Effector memory CD8-positive, alpha-beta T cell (primary cell): ENCODE measurements at regions not wholly inside any gene's neighbourhood (a gene's known extent, or its start where the extent isn't known, plus 50 kb on each side); places are given as distances from the start of the nearest gene placed in this dataset.
A peak's percentile ranks its signal among the peaks of the same experiment; 100 is the strongest.

ENCODE experiments used
- ATAC-seq: fragments of 150-1000 bp; cut with Tn5 transposase; replicated peaks from 2 replicates; pipeline ENCODE4 v1.10.0; 2021; ENCODE audit warnings: mild to moderate bottlenecking, moderate library complexity
- DNase-seq, 3 experiments: peaks; one replicate each; pipeline ENCODE4 v3.0.0; 2021
- H3K27ac Mint-ChIP-seq, 2 donors: one replicate each; pipeline ENCODE4 v1.8.0; 2022; ENCODE audit warnings: mild to moderate bottlenecking in 2 of 2, mixed read lengths in 2 of 2, moderate library complexity in 2 of 2
- H3K27me3 Mint-ChIP-seq, 2 donors: one replicate each; pipeline ENCODE4 v1.8.0; 2022; ENCODE audit warnings: mixed read lengths in 2 of 2
- H3K36me3 Mint-ChIP-seq: one replicate; pipeline ENCODE4 v1.8.0; 2022; ENCODE audit warnings: mild to moderate bottlenecking, moderate library complexity, mixed read lengths; ENCODE audit not compliant: insufficient read depth
- H3K4me1 Mint-ChIP-seq, 2 donors: one replicate each; pipeline ENCODE4 v1.8.0; 2022; ENCODE audit warnings: low read depth in 2 of 2, mixed read lengths in 2 of 2
- H3K4me3 Mint-ChIP-seq, 2 donors: one replicate each; pipeline ENCODE4 v1.8.0; 2022; ENCODE audit warnings: mild to moderate bottlenecking in 2 of 2, mixed read lengths in 2 of 2, moderate library complexity in 2 of 2
- H3K9me3 Mint-ChIP-seq, 2 donors: one replicate each; pipeline ENCODE4 v1.8.0; 2022; ENCODE audit warnings: mixed read lengths in 2 of 2

DNA sequence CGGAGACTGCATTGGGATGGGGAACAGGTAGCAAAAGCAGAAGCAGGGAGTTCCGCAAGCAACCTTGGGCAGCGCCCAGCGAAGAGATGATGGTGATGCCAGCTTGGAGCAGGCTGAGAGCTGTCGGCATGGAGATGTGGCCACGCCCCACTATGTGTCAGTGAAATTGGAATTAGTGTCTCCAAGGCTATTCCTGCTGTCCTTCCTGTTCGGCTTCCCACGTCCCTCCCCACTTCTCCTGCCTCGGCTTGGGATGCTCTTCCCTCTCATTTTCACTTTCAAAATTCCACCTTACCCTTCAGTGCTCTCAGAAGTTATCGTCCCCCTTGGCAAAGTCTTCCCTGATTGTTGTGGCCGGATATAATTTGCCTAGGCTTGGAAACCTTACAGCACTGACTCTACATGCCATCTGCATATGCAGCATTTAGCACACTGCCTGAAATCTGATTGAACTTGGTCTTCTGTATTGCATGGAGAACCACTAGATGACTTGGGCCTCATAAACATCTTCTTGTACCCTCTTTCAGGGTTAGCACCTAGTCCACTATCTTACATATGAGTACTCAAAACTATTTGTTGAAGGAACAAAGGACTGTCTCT lies 270.7 kb upstream of the RUNX1 start:
- ATAC-seq, result no peak
- DNase-seq, result no peak
- H3K27me3 Mint-ChIP-seq, result peaks cover 17 to 30% of the 10 kb centered on the region in 2 donors
- H3K27ac Mint-ChIP-seq, result no peak overlapping the region
- H3K36me3 Mint-ChIP-seq, result no peaks in the 10 kb centered on the region
- no peaks in the 10 kb centered on the region for H3K4me1 Mint-ChIP-seq
- no peaks in the 10 kb centered on the region for H3K9me3 Mint-ChIP-seq
- no peak overlapping the region for H3K4me3 Mint-ChIP-seq

DNA sequence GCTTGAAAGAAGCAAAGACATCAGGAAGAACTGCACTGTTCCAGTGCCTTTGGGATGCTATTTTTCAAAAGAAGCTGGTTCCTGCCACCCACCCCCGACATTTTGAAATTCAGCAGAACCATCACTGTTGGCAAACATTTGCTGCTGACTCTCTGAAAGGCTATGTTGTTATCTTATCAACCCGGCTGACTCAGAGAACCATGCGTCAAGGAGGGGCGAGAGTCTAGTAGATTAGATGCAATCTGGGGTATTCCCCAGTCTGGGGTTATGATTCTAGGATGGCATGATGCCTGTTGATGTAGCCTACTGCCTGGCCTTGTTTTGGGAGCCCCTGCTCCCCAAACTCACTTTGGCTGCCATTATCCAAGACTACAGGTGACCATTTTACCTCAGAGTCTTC lies 267.8 kb upstream of the RUNX1 start:
- ATAC-seq, result no peak

DNA sequence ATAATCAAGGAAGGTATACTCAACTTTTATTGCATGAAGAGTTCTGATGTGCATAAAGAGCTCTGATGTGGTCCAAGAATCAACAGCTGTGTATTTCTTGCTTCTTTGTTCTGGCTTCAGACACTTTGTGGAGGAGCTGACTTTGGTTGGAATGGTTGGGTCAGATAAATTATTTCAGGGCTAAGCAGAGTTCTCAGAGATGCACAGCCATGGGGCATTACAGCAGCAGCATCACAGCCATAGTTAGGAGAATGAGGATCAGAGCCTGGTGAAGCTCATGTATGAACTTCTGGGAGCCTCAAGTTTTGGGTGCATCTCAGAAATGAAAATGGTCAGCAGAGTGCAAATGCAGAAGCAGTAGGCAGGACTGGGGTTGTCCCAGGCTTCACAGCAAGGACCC lies 267.4 kb upstream of the RUNX1 start:
- Mint-ChIP-seq H3K9me3 (no peaks in the 10 kb centered on the region), H3K27ac (no peak overlapping the region)
- ATAC-seq, result no peak

More for the DNA sequence above, 267.8 kb upstream of the RUNX1 start:
- no peaks in the 10 kb centered on the region for H3K36me3 Mint-ChIP-seq
- no peaks in the 10 kb centered on the region for H3K9me3 Mint-ChIP-seq
- no peak overlapping the region for H3K27ac Mint-ChIP-seq
- no peaks in the 10 kb centered on the region for H3K4me1 Mint-ChIP-seq
- DNase-seq, result no peak
- H3K27me3 Mint-ChIP-seq, result peaks cover 30 to 54% of the 10 kb centered on the region in 2 donors
- no peak overlapping the region for H3K4me3 Mint-ChIP-seq

DNA sequence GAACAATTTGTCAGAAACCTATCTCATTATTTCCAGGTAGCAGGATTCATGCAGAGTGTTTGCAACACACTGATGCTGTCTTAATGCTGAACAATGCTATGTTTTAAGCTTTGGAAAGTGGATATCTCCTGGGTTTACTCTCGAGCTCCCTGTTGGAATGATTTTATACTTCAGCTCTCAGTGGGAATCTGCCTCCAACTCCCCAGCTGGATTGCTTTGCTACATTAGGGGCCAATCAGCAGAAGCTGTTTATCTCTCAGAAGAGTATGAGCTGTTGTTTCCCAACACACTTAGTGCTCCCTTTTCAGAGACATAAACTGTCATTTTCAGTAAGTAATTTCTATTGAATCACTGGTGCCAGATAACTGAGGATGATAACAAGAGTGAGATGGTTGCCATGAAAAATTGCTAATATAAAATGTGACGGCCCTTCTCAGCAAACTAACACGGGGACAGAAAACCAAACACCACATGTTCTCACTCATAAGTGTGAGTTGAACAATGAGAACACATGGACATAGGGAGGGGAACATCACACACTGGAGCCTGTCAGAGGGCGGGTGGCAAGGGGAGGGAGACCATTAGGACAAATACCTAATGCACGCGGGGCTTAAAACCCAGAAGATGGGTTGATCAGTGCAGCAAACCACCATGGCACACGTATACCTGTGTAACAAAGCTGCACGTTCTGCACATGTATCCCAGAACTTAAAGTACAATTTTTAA lies 265.9 kb upstream of the RUNX1 start:
- peaks cover 30 to 54% of the 10 kb centered on the region in 2 donors for H3K27me3 Mint-ChIP-seq
- H3K4me1 Mint-ChIP-seq, result no peaks in the 10 kb centered on the region
- no peaks in the 10 kb centered on the region for H3K36me3 Mint-ChIP-seq
- no peak overlapping the region for H3K4me3 Mint-ChIP-seq
- no peak for DNase-seq
- no peak overlapping the region for H3K27ac Mint-ChIP-seq
- no peaks in the 10 kb centered on the region for H3K9me3 Mint-ChIP-seq
- ATAC-seq, result no peak

More for the DNA sequence above, 267.4 kb upstream of the RUNX1 start:
- peaks cover 30 to 54% of the 10 kb centered on the region in 2 donors for H3K27me3 Mint-ChIP-seq
- DNase-seq, result no peak
- H3K36me3 Mint-ChIP-seq, result no peaks in the 10 kb centered on the region
- H3K4me1 Mint-ChIP-seq, result no peaks in the 10 kb centered on the region
- no peak overlapping the region for H3K4me3 Mint-ChIP-seq

DNA sequence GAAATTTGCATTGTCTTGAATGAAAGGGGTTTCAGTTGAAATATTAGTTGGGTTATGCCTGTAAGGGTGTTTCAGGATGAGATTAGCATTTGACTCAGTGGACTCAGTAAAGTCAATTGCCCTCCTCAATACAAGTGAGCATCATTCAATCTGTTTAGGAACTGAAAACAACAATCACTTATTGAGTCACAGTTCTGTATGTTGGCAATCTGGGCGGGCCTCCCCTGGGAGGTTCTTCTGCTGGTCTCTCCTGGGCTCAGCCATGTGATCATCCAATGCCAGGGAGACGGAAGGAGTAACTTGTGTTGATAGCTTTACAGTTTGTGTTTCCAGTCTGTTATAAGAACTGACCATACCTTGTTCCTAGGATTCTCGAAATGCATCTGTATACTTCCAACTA lies 262.9 kb upstream of the RUNX1 start:
- H3K27ac Mint-ChIP-seq, result no peak overlapping the region
- peaks cover 30 to 46% of the 10 kb centered on the region in 2 donors for H3K27me3 Mint-ChIP-seq
- H3K4me1 Mint-ChIP-seq, result no peaks in the 10 kb centered on the region
- no peaks in the 10 kb centered on the region for H3K9me3 Mint-ChIP-seq
- H3K4me3 Mint-ChIP-seq, result no peak overlapping the region
- H3K36me3 Mint-ChIP-seq, result no peaks in the 10 kb centered on the region
- DNase-seq, result no peak
- no peak for ATAC-seq

DNA sequence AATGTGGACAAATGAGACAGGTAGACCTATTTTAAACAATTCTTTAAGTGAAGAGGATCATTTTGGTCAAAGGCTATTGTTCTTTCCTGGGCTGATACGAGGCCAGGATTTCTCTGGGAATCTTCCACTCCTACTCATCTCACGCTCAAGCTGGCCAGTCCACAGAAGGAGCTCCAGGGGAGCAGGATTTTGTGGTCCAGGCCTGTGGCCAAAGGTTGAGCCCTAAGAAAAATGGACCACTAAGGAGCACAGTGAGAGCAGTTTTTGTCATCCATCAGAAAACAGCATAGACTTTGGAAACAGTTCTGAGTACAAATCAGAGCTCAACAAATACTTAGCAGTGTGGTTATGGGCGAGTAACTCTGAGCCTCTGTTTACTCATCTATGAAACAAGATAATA lies 260.2 kb upstream of the RUNX1 start:
- no peak overlapping the region for H3K4me3 Mint-ChIP-seq
- H3K27me3 Mint-ChIP-seq, result peaks cover 18 to 33% of the 10 kb centered on the region in 2 donors
- no peak for ATAC-seq
- H3K9me3 Mint-ChIP-seq, result no peaks in the 10 kb centered on the region
- H3K4me1 Mint-ChIP-seq, result no peaks in the 10 kb centered on the region
- no peaks in the 10 kb centered on the region for H3K36me3 Mint-ChIP-seq
- no peak overlapping the region for H3K27ac Mint-ChIP-seq
- DNase-seq, result no peak

DNA sequence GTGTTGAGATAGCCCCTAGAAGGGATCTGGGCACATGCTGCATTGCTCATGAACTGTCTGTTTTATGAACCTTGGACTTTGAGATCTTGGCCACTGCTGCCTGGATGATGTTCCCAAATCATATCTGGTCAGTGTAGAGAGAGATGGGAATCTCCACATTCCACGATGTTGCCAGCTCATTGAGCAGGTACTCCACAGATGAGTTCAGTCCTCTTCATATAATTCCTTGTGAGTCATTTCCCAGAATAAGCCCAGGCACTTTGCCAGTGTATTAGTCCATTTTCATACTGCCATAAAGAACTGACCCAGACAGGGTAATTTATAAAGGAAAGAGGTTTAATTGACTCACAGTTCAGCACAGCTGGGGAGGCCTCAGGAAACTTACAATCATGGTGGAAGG lies 254.0 kb upstream of the RUNX1 start:
- Mint-ChIP-seq H3K36me3 (no peaks in the 10 kb centered on the region), H3K27me3 (peaks cover 15 to 28% of the 10 kb centered on the region in 2 donors), H3K4me1 (no peaks in the 10 kb centered on the region), H3K27ac (no peak overlapping the region), H3K4me3 (no peak overlapping the region), H3K9me3 (no peaks in the 10 kb centered on the region)
- no peak for ATAC-seq
- DNase-seq, result no peak

DNA sequence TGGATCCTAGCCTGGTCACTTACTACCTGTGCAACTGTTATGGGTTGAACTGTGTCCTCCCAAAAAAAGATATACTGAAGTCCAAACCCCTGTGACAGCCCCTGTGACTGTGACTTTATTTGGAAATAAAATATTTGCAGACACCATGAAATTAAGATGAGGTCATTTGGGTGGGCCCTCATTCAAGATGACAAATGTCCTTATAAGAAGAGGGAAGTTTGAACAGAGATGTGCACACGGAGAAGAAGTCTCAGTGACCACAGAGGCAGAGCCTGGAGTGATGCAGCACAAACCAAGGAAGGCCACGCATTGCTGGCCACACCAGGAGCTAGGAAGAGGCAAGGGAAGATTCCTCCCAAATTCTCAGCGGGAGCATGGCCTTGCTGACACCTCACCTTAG lies 249.7 kb upstream of the RUNX1 start:
- Mint-ChIP-seq H3K4me1 (no peaks in the 10 kb centered on the region), H3K27me3 (peaks cover 18% of the 10 kb centered on the region in 2 donors), H3K4me3 (no peak overlapping the region), H3K27ac (no peak overlapping the region), H3K9me3 (no peaks in the 10 kb centered on the region), H3K36me3 (no peaks in the 10 kb centered on the region)
- ATAC-seq (no peak), DNase-seq (no peak)

DNA sequence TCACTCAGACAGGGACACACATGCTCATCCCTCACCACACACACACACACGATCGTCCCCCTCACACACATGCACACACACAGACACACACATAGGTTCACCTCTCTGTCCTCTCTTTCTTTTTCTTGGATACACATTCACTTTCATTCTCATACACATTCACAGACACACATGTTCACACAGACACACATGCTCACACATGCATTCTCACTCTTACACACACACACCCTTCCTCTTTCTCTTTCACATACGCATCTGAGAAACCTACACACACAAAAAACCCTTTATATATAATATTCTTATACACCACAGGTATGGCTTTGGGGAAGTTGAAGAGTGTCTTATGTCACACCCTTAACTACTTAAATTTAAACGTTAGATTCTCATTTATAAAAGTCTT lies 248.6 kb upstream of the RUNX1 start:
- ATAC-seq, result no peak
- Mint-ChIP-seq H3K27me3 (peaks cover 14 to 17% of the 10 kb centered on the region in 2 donors), H3K4me1 (no peaks in the 10 kb centered on the region), H3K36me3 (no peaks in the 10 kb centered on the region), H3K9me3 (no peaks in the 10 kb centered on the region), H3K4me3 (no peak overlapping the region), H3K27ac (peak overlapping the region in 1 of 2 donors; percentile 4)
- no peak for DNase-seq

DNA sequence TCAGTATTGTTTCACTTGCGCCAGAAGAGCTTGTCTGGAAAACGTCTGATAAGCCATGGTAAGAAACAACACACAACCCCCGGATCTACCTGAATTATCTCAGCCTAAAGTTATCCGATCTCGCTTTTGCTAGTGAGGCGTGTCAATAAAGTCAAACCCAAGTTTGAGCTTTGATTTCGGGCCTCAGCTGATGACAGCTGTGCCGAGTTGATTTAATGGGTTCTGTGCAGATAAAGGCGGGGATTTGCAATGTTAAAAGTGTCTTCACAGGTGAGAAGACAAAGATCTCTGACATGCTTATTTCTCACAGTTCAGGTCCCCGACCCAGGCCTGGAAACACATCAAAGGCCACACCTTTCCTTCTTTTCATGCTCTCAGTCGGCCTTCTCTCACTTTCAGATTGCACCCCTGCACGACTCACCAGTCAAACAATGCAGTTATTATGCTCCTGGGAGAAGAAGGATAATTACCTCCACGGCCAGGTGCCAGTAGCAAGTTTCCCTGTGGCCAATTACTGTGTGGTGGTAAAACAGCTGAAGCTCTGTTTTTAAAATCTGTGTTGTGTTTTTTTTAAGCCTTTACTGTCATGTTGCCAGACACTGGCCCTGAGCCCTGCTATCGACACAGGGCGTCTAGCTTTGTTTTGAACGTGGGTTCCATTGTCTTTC lies 245.3 kb upstream of the RUNX1 start:
- Mint-ChIP-seq H3K27me3 (peaks cover 0 to 12% of the 10 kb centered on the region in 2 donors), H3K4me3 (no peak overlapping the region), H3K36me3 (no peaks in the 10 kb centered on the region), H3K4me1 (no peaks in the 10 kb centered on the region), H3K9me3 (no peaks in the 10 kb centered on the region), H3K27ac (no peak overlapping the region)
- DNase-seq (no peak), ATAC-seq (no peak)

DNA sequence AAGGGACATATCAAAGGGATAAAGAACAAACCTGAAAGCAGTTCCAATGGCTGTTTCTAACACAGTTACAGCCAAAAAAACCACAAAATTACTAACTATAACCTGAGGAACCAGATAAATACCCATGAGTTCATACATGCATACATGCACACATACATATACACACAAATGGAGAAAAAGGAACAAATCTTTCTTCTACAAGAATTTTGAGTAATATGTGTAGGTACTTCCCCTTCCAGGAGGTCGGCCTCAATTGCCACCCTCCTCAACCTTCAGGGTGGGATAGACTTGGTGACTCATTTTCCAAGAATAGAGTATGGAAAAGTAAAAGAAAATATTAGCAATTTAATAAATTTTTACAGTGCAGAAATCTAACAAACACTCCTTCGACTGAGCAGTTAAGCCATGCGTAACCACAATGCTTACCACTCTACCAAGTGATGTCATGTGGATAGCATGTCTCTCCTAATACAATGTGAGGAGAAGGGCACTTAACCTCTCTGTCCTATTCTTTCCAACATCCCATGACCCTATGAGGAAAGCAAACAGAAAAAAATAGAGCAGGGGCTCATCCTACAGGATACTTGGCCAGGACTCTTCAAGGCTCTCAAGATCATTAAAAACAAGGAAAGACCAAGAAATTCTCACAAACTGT lies 243.0 kb upstream of the RUNX1 start:
- Mint-ChIP-seq H3K36me3 (no peaks in the 10 kb centered on the region), H3K9me3 (peaks cover 2 to 15% of the 10 kb centered on the region in 2 donors), H3K27ac (no peak overlapping the region), H3K4me1 (no peaks in the 10 kb centered on the region), H3K4me3 (no peak overlapping the region), H3K27me3 (peaks cover 7 to 18% of the 10 kb centered on the region in 2 donors)
- ATAC-seq, result no peak
- DNase-seq, result no peak

DNA sequence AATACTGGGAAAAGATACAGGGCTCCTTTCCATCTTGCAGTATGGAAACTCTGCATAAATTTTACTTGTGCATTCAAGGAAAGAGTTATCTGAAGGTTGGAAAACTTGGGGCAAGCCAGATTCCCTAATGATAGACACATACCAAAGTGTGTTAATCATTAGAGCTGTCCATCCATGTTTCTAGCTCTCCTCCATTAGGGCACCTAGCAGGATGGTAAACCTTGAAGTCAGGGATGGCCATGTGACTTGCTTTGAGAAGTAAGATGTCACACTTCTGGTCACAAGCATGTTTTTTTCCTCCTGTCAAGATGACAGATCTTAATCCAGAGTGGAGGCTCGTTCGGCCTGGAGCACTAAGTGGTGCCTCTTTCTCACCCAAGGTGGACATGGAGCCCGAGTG lies 241.9 kb upstream of the RUNX1 start:
- Mint-ChIP-seq H3K27ac (no peak overlapping the region), H3K27me3 (peaks cover 15 to 21% of the 10 kb centered on the region in 2 donors), H3K4me1 (no peaks in the 10 kb centered on the region), H3K4me3 (no peak overlapping the region), H3K36me3 (no peaks in the 10 kb centered on the region), H3K9me3 (peaks cover 2 to 15% of the 10 kb centered on the region in 2 donors)
- DNase-seq (no peak), ATAC-seq (no peak)

DNA sequence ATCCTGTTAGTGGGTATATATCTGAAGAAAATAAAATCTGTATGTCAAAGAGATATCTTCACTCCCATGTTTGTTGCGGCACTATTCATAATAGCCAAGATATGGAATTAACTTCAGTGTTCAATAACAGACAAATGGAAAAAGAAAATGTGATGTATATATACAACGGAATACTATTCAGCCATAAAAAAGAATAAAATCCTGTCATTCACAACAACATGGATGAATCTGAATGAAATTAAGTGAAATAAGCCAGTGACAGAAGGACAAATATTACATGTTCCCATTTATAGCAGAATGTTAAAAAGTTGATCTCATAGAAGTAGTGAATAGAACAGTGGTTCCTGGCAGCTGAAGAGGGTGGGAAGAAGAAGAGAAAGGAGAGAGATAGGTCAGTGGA lies 239.1 kb upstream of the RUNX1 start:
- Mint-ChIP-seq H3K4me3 (no peak overlapping the region), H3K4me1 (no peaks in the 10 kb centered on the region), H3K27ac (no peak overlapping the region), H3K27me3 (peaks cover 12 to 17% of the 10 kb centered on the region in 2 donors), H3K9me3 (peaks cover 2 to 15% of the 10 kb centered on the region in 2 donors), H3K36me3 (no peaks in the 10 kb centered on the region)
- no peak for ATAC-seq
- DNase-seq, result no peak
